ENCODE measurements at regions not wholly inside any gene's neighbourhood (a gene's known extent, or its start where the extent isn't known, plus 50 kb on each side); places are given as distances from the start of the nearest gene placed in this dataset.

DNA sequence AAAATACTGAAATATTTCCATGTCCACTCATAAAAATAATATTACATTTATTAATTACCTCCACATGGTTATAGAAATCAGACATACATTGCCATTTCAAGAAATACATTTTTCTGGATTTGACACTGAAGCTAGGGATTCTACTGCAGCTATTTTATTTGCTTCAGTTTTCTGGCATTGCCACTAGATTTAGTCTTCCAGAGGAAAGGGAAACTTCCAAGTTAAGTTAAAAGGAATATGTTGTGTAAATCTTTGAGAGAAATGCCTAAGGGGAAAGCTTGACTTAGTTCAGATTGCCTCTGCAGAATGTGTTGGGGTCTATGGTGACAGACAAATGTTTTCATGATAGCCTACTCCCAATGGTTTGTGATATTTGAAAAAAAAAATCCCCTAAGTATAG is 1631.3 kb downstream of the PCDH18 start:
- TF ChIP-seq, protein P1, sequence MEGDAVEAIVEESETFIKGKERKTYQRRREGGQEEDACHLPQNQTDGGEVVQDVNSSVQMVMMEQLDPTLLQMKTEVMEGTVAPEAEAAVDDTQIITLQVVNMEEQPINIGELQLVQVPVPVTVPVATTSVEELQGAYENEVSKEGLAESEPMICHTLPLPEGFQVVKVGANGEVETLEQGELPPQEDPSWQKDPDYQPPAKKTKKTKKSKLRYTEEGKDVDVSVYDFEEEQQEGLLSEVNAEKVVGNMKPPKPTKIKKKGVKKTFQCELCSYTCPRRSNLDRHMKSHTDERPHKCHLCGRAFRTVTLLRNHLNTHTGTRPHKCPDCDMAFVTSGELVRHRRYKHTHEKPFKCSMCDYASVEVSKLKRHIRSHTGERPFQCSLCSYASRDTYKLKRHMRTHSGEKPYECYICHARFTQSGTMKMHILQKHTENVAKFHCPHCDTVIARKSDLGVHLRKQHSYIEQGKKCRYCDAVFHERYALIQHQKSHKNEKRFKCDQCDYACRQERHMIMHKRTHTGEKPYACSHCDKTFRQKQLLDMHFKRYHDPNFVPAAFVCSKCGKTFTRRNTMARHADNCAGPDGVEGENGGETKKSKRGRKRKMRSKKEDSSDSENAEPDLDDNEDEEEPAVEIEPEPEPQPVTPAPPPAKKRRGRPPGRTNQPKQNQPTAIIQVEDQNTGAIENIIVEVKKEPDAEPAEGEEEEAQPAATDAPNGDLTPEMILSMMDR (IDR thresholded peaks at IDR 0.05): no peak
- no peak for TF ChIP-seq POLR2A (IDR thresholded peaks at IDR 0.05)
